NB4 (cell line): ENCODE measurements at regions not wholly inside any gene's neighbourhood (a gene's known extent, or its start where the extent isn't known, plus 50 kb on each side); places are given as distances from the start of the nearest gene placed in this dataset.

Experiments used
- CTCF ChIP-seq: IDR thresholded peaks from one replicate; pipeline ENCODE4 v1.5.1; 2012; ENCODE audit warnings: low read depth, low read length
- POLR2A ChIP-seq: IDR thresholded peaks from 2 replicates; pipeline ENCODE4 v1.6.1; 2011; ENCODE audit warnings: mild to moderate bottlenecking; ENCODE audit not compliant: insufficient read length; ENCODE audit errors: extremely low read depth

- TF ChIP-seq CTCF (no peak), POLR2A (no peak)
Measured at GRCh38 chr4:86522349-86522748, 71.8 kb upstream of the PTPN13 start.
